Islet precursor cell (in vitro differentiated cells): ENCODE measurements at regions not wholly inside any gene's neighbourhood (a gene's known extent, or its start where the extent isn't known, plus 50 kb on each side); places are given as distances from the start of the nearest gene placed in this dataset.

Experiments used
- DNase-seq: peaks from one replicate; pipeline ENCODE4 v3.0.0-alpha.2; 2018

GRCh38 chr13:71068041-71068440 is 799.0 kb downstream of the DACH1 start:
- DNase-seq, result no peak

- no peak for DNase-seq
Measured at GRCh38 chr13:71067165-71067815, 799.7 kb downstream of the DACH1 start.

- DNase-seq, result no peak
Measured at GRCh38 chr13:71056581-71056980, 810.4 kb downstream of the DACH1 start.

- DNase-seq, result no peak
Measured at GRCh38 chr13:71055644-71056043, 811.4 kb downstream of the DACH1 start.

GRCh38 chr13:71055047-71055446 is 812.0 kb downstream of the DACH1 start:
- DNase-seq, result no peak

GRCh38 chr13:71054358-71054757 is 812.6 kb downstream of the DACH1 start:
- DNase-seq, result no peak

GRCh38 chr13:71051573-71051972 is 815.4 kb downstream of the DACH1 start:
- no peak for DNase-seq

- no peak for DNase-seq
Measured at GRCh38 chr13:71046360-71047079, 820.5 kb downstream of the DACH1 start.

- DNase-seq, result no peak
Measured at GRCh38 chr13:71045101-71045500, 821.9 kb downstream of the DACH1 start.

- no peak for DNase-seq
Measured at GRCh38 chr13:71039440-71039839, 827.6 kb downstream of the DACH1 start.

- DNase-seq, result no peak
Measured at GRCh38 chr13:71034018-71034417, 833.0 kb downstream of the DACH1 start.

- DNase-seq, result peak; percentile 51
Measured at GRCh38 chr13:71033026-71033425, 834.0 kb downstream of the DACH1 start.

GRCh38 chr13:71030784-71031183 is 836.2 kb downstream of the DACH1 start:
- DNase-seq, result peak; percentile 43

GRCh38 chr13:71028884-71029283 is 838.1 kb downstream of the DACH1 start:
- no peak for DNase-seq

- no peak for DNase-seq
Measured at GRCh38 chr13:71021825-71022422, 845.1 kb downstream of the DACH1 start.

- DNase-seq, result no peak
Measured at GRCh38 chr13:71018995-71019394, 848.0 kb downstream of the DACH1 start.

- DNase-seq, result no peak
Measured at GRCh38 chr13:71018544-71018943, 848.5 kb downstream of the DACH1 start.

GRCh38 chr13:71017607-71018006 is 849.4 kb downstream of the DACH1 start:
- peak; percentile 65 for DNase-seq

- peak; percentile 59 for DNase-seq
Measured at GRCh38 chr13:71015516-71015915, 851.5 kb downstream of the DACH1 start.

GRCh38 chr13:71015021-71015420 is 852.0 kb downstream of the DACH1 start:
- peak; percentile 91 for DNase-seq

- DNase-seq, result no peak
Measured at GRCh38 chr13:71005919-71006318, 861.1 kb downstream of the DACH1 start.

- DNase-seq, result no peak
Measured at GRCh38 chr13:70995338-70995737, 871.7 kb downstream of the DACH1 start.

- DNase-seq, result no peak
Measured at GRCh38 chr13:70994191-70994590, 872.8 kb downstream of the DACH1 start.

GRCh38 chr13:70987043-70987442 is 878.8 kb upstream of the KLHL1 start:
- no peak for DNase-seq
